HG03175 (cell line): ENCODE measurements at regions not wholly inside any gene's neighbourhood (a gene's known extent, or its start where the extent isn't known, plus 50 kb on each side); places are given as distances from the start of the nearest gene placed in this dataset.

Source experiments
- ATAC-seq: cut with Tn5 transposase; IDR thresholded peaks from one replicate; pipeline ENCODE4 v1.9.1; 2021; ENCODE audit warnings: mild to moderate bottlenecking, moderate library complexity; ENCODE audit not compliant: unreplicated experiment

DNA sequence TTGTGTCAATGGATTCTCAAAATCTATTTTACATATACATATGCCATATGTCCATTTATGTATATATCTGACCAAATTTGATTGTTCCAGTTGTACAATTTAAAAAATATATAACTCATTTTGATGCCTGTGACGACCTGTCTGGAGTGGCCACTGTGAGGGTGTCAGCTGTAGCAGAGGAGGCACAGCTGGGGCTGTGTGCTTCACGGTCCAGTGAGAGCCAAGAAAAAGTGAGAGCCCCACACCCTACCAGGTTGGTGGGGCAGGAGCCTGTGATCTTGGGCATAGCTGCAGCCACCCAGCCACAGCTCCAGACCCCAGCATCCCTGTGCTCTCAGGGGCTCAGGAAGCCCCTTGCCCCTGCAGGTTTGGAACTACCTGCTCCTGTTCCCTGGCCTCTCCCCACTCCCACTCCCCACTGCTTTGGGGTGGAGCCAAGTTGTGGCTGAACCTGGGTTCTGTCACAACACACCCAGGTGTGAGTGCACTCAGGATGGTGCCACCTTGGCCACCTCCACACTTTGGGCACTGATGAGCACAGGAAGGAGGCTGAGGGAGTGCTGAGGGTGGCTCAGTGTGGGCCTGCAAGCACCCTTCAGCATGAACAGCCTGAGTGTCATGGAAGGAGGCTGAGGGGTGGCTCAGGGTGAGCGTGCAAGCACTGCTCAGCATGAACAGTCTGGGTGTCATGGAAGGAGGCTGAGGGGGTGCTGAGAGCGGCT, 161.1 kb upstream of the ROBO1 start:
- ATAC-seq = no peak

GRCh38 chr3:79926522-79926921, 158.7 kb upstream of the ROBO1 start:
- no peak for ATAC-seq

DNA sequence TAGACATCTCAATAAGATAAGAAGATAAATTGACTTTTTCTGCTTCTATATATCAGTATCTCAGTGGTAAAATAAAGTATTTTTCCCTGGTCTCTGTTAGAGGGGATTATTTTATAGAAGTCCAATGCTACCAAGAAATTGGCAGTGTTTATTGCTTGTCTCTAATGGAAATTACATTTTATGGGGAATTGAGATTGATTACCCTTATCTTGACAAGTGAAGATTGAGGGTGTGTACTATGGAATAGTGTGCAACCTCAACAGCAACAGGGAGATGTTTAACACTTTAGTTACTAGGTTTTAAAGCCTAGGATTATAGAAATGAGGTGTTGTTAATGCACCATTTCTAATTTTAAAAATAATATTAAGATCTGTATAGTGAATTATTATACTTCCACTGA, 154.8 kb upstream of the ROBO1 start:
- ATAC-seq = no peak

DNA sequence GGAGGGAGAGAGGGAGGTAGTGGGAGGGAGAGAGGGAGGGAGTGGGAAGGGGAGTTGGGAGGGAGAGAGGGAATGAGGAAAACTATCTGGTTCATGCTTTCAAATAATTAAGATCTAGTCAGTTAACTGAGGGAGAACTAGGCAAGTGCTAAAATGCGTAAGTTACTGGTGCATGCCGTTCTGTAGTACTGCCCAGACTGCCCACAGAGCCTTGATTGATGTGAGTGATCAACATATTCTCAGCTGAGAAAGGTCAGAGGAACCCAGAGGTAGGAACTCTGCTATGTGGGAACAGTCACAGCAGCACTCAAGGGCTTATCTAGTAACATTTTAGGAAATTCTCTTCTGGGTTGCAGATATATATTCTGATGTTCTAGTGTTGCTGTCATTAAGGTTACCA, 149.8 kb upstream of the ROBO1 start:
- ATAC-seq = no peak

DNA sequence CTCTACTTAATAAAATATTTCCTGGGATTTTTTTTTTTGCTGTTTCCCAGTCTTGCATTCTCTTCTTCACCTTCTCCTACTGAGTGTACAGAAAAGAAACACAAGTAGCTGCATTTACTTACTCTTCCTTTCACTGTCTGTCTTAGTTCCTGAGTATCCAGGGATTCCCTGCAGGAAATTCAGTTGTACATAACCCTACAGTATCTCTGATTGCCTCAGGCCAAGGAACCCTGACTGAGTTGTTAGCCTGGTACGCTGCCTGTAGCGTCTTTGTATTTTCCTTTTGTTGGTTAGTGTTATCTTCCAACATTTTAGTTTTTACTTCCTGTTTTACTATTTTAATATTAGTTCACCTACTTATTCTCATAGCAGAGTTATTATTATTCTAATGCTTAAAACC, 142.5 kb upstream of the ROBO1 start:
- no peak for ATAC-seq

- ATAC-seq = no peak
Observed at GRCh38 chr3:79906106-79906505, 138.3 kb upstream of the ROBO1 start.

DNA sequence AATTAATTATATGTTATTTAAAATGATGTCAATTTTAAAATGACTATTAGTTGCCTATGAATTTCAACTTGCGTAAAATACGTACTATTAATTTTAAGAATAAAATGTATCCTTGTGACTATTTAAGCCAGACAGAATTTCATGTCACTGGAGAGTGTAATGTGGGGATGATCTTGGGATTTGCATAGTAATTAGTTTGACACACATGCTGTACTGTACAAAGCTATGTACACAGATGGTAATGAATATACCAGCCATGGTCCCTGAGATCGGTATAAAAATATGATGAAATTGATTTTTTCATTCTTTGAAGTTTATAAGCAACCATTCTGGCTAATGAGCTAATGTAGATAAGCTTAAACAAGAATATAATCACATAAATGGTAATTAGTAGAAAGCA, 134.4 kb upstream of the ROBO1 start:
- ATAC-seq = no peak

- ATAC-seq = no peak
Observed at GRCh38 chr3:79898907-79899306, 131.1 kb upstream of the ROBO1 start.

- ATAC-seq = no peak
Observed at GRCh38 chr3:79896086-79896485, 128.3 kb upstream of the ROBO1 start.

DNA sequence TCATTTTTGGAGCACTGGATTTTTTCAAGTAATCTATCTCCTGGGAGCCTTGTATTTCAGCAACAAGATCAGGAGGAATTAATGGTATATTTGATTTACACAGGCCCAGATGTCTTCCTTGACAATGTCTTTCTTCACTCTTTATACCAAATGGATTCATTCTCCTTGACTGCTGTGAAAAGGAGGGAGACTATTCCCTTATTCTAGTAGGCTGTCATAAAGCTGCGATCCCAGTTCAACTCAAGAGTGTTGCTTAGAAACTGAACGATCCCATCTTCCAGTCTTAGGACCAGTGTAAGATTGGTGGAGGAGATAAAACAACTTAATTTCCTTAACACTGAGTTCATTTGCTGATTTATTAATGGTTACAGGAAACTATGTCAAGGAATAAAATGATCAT, 119.4 kb upstream of the ROBO1 start:
- ATAC-seq = no peak

DNA sequence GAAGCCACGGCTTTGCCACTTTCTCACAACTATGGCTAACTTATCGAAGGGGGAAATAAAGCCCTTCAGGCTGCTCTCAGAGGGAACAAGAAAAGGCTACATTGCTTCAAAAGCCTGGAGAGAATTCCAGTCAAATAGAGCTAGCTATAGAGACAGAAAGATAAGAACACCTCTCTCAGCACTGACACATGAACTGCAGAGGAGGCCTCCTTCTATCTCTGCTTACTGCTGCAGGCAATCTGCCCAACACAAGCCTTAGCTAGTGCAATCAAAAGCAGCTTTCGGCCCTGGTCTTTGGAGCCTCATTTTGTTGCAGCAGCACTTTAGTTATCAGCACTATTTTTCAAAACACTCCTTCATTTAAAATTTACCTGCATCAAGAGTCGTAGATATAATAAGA, 118.4 kb upstream of the ROBO1 start:
- no peak for ATAC-seq

- no peak for ATAC-seq
Observed at GRCh38 chr3:79885407-79885806, 117.6 kb upstream of the ROBO1 start.

GRCh38 chr3:79884354-79884753, 116.6 kb upstream of the ROBO1 start:
- ATAC-seq = no peak

- no peak for ATAC-seq
Observed at GRCh38 chr3:79881431-79881830, 113.6 kb upstream of the ROBO1 start.

GRCh38 chr3:79878708-79879107, 110.9 kb upstream of the ROBO1 start:
- no peak for ATAC-seq

- ATAC-seq = no peak
Observed at GRCh38 chr3:79874646-79875045, 106.8 kb upstream of the ROBO1 start.

DNA sequence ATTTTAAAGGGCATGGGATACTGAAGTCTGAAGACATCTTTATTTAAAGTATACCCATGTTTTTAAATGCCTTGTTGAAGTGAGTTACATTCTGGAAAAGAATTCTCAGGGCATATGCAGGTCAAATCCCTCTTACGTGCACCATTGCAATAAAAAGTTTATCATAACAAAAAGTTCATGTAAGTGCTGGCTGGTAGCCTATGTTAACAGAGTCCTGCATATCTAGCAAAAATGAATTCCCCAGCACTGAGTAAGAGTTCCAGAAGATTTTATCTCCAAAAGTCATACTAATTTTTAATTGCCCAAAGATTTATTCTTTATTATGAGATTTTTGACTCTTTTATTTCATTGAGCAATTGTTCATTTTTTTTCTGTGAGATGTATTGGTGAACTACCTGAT, 104.7 kb upstream of the ROBO1 start:
- no peak for ATAC-seq

DNA sequence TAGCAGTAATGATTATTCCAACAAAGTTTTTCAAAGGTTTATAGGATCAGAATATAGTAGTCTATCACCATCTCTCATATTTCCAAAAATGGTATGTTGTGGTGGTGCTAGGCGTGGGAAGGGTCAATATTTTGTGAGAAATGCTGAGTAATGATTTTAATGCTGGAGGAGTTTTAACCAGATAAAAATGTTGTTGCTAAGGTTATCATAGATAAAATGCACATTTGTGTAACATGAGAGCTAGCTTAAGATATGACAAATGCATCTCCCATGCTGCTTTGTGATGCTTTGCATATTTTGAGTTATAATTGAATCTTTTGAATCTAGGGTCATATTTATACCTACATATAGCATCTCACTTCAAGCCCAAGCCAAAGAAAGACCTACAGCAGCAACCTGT, 103.9 kb upstream of the ROBO1 start:
- no peak for ATAC-seq

- no peak for ATAC-seq
Observed at GRCh38 chr3:79870313-79870620, 102.5 kb upstream of the ROBO1 start.

DNA sequence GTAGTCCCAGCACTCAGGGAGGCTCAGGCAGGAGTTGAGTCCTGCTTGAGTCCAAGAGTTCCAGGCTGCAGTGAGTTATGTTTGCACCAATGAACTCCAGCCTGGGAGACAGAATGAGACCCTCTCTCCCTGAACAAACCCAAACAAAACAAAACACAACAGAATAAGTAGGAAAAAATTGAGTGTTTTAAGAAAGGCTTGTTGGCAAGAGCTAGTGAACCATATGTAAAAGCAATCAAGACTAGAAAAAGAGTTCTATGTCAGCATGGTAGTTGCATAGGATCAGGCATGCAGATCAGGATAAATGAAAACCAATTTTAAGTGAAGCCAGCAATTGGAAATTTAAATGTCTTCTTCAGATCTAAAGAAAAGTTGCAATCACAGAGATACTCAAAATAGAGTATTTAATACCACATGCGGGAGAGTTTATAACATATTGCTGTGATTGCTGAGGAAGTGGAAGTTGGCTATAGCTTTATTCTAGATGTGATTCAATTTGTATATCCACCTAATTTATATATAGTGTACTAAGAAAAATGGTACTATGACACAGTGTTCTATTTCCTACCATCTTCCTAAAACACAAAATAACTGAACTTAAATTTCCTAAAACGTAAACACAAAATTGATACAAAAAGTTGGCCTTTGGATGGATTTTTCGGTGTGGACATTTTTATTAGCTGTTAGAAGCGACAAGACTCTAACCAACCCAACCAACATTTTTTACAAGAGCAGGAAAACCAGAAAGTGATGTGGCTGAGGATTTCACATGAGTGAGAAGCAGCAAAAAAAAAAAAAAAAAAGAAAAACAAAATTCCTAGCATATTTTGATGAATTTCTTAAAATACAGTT, 101.9 kb upstream of the ROBO1 start:
- no peak for ATAC-seq

GRCh38 chr3:79866162-79866561, 98.4 kb upstream of the ROBO1 start:
- ATAC-seq = no peak

DNA sequence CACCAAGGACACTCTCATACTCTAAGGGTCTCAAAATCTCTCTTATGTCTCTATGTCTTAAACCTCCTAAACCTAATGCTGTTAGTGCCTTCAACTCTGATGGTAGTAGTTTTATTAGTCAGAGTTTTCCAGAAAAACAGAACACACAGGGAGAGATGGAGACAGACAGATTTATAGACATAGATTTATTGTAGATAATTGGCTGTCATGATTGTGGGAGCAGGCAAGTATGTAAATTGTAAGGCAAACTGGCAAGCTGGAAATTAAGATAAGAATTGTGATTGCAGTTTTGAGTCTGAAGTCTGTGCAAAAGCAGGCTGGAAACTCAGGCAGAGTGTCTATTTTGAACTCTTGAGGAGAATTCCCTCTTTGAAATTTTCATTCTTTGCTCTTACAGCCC, 96.3 kb upstream of the ROBO1 start:
- no peak for ATAC-seq

- ATAC-seq = no peak
Observed at GRCh38 chr3:79848876-79849275, 81.1 kb upstream of the ROBO1 start.
